ENCODE measurements at regions not wholly inside any gene's neighbourhood (a gene's known extent, or its start where the extent isn't known, plus 50 kb on each side); places are given as distances from the start of the nearest gene placed in this dataset.
"Not testable (repeated sequence)": the region's sequence is repeated elsewhere in the genome, so short reads cannot be mapped to it uniquely, and the experiment has no call there.

GRCh38 chr10:8691498-8692017 lies 637.1 kb downstream of the GATA3 start:
- 90% methylated on average over 5 of the region's 5 CpGs for WGBS
- Histone ChIP-seq H3K36me3 (ENCODE audit: control insufficient read depth in 2 of 2, insufficient read depth in 2 of 2, low read length in 1 of 2) (no peaks in the 10 kb centered on the region), H3K27ac (ENCODE audit: low read depth in 1 of 2, low read length in 1 of 2) (no peak overlapping the region), H3K4me3 (ENCODE audit: low read length in 2 of 2) (no peak overlapping the region), H3K27me3 (ENCODE audit: control insufficient read depth in 2 of 2, insufficient read depth in 1 of 2, low read length in 1 of 2) (no peaks in the 10 kb centered on the region), H3K9me3 (ENCODE audit: control insufficient read depth in 2 of 2, insufficient read depth in 1 of 2, low read length in 1 of 2) (no peaks in the 10 kb centered on the region), H3K4me1 (ENCODE audit: control insufficient read depth in 2 of 2, insufficient read depth in 2 of 2, low read length in 2 of 2) (no peaks in the 10 kb centered on the region)
- no peak for DNase-seq (ENCODE audit: low read depth in 6 of 9, low spot score in 9 of 9)

- not testable (repeated sequence) for H3K4me3 ChIP-seq (ENCODE audit: low read length in 2 of 2); DNase-seq (ENCODE audit: low read depth in 6 of 9, low spot score in 9 of 9); H3K27ac ChIP-seq (ENCODE audit: low read depth in 1 of 2, low read length in 1 of 2); H3K4me1 ChIP-seq (ENCODE audit: control insufficient read depth in 2 of 2, insufficient read depth in 2 of 2, low read length in 2 of 2); H3K9me3 ChIP-seq (ENCODE audit: control insufficient read depth in 2 of 2, insufficient read depth in 1 of 2, low read length in 1 of 2); H3K36me3 ChIP-seq (ENCODE audit: control insufficient read depth in 2 of 2, insufficient read depth in 2 of 2, low read length in 1 of 2); H3K27me3 ChIP-seq (ENCODE audit: control insufficient read depth in 2 of 2, insufficient read depth in 1 of 2, low read length in 1 of 2)
- WGBS = 95% methylated on average over 2 of the region's 2 CpGs
These were observed 639.1 kb downstream of the GATA3 start for GRCh38 chr10:8693635-8694034.

GRCh38 chr10:8696746-8697145 lies 642.3 kb downstream of the GATA3 start:
- 91% methylated on average over 6 of the region's 6 CpGs for WGBS
- H3K4me3 ChIP-seq (ENCODE audit: low read length in 2 of 2) = no peak overlapping the region
- no peak overlapping the region for H3K27ac ChIP-seq (ENCODE audit: low read depth in 1 of 2, low read length in 1 of 2)
- no peaks in the 10 kb centered on the region for H3K4me1 ChIP-seq (ENCODE audit: control insufficient read depth in 2 of 2, insufficient read depth in 2 of 2, low read length in 2 of 2)
- no peak for DNase-seq (ENCODE audit: low read depth in 6 of 9, low spot score in 9 of 9)
- no peaks in the 10 kb centered on the region for H3K9me3 ChIP-seq (ENCODE audit: control insufficient read depth in 2 of 2, insufficient read depth in 1 of 2, low read length in 1 of 2)
- H3K36me3 ChIP-seq (ENCODE audit: control insufficient read depth in 2 of 2, insufficient read depth in 2 of 2, low read length in 1 of 2) = no peaks in the 10 kb centered on the region
- no peaks in the 10 kb centered on the region for H3K27me3 ChIP-seq (ENCODE audit: control insufficient read depth in 2 of 2, insufficient read depth in 1 of 2, low read length in 1 of 2)

GRCh38 chr10:8700689-8701088 lies 646.2 kb downstream of the GATA3 start:
- Histone ChIP-seq H3K4me3 (ENCODE audit: low read length in 2 of 2) (no peak overlapping the region), H3K27me3 (ENCODE audit: control insufficient read depth in 2 of 2, insufficient read depth in 1 of 2, low read length in 1 of 2) (no peaks in the 10 kb centered on the region), H3K4me1 (ENCODE audit: control insufficient read depth in 2 of 2, insufficient read depth in 2 of 2, low read length in 2 of 2) (no peaks in the 10 kb centered on the region), H3K36me3 (ENCODE audit: control insufficient read depth in 2 of 2, insufficient read depth in 2 of 2, low read length in 1 of 2) (no peaks in the 10 kb centered on the region), H3K27ac (ENCODE audit: low read depth in 1 of 2, low read length in 1 of 2) (no peak overlapping the region), H3K9me3 (ENCODE audit: control insufficient read depth in 2 of 2, insufficient read depth in 1 of 2, low read length in 1 of 2) (no peaks in the 10 kb centered on the region)
- DNase-seq (ENCODE audit: low read depth in 6 of 9, low spot score in 9 of 9) = no peak

- H3K27ac ChIP-seq (ENCODE audit: low read depth in 1 of 2, low read length in 1 of 2) = no peak overlapping the region
- H3K27me3 ChIP-seq (ENCODE audit: control insufficient read depth in 2 of 2, insufficient read depth in 1 of 2, low read length in 1 of 2) = no peaks in the 10 kb centered on the region
- H3K4me1 ChIP-seq (ENCODE audit: control insufficient read depth in 2 of 2, insufficient read depth in 2 of 2, low read length in 2 of 2) = no peaks in the 10 kb centered on the region
- H3K4me3 ChIP-seq (ENCODE audit: low read length in 2 of 2) = no peak overlapping the region
- no peaks in the 10 kb centered on the region for H3K9me3 ChIP-seq (ENCODE audit: control insufficient read depth in 2 of 2, insufficient read depth in 1 of 2, low read length in 1 of 2)
- no peaks in the 10 kb centered on the region for H3K36me3 ChIP-seq (ENCODE audit: control insufficient read depth in 2 of 2, insufficient read depth in 2 of 2, low read length in 1 of 2)
- no peak for DNase-seq (ENCODE audit: low read depth in 6 of 9, low spot score in 9 of 9)
- WGBS = 97% methylated on average over 4 of the region's 4 CpGs
These were observed 647.7 kb downstream of the GATA3 start for GRCh38 chr10:8702181-8702580.

GRCh38 chr10:8705415-8705814 lies 650.9 kb downstream of the GATA3 start:
- 92% methylated on average over 3 of the region's 3 CpGs for whole genome bisulfite sequencing
- DNase-seq (ENCODE audit: low read depth in 6 of 9, low spot score in 9 of 9) = no peak
- H3K4me1 ChIP-seq (ENCODE audit: control insufficient read depth in 2 of 2, insufficient read depth in 2 of 2, low read length in 2 of 2) = no peaks in the 10 kb centered on the region
- no peak overlapping the region for H3K4me3 ChIP-seq (ENCODE audit: low read length in 2 of 2)
- no peak overlapping the region for H3K27ac ChIP-seq (ENCODE audit: low read depth in 1 of 2, low read length in 1 of 2)
- H3K27me3 ChIP-seq (ENCODE audit: control insufficient read depth in 2 of 2, insufficient read depth in 1 of 2, low read length in 1 of 2) = no peaks in the 10 kb centered on the region
- H3K36me3 ChIP-seq (ENCODE audit: control insufficient read depth in 2 of 2, insufficient read depth in 2 of 2, low read length in 1 of 2) = no peaks in the 10 kb centered on the region
- H3K9me3 ChIP-seq (ENCODE audit: control insufficient read depth in 2 of 2, insufficient read depth in 1 of 2, low read length in 1 of 2) = no peaks in the 10 kb centered on the region

GRCh38 chr10:8712656-8713055 lies 658.2 kb downstream of the GATA3 start:
- Histone ChIP-seq H3K4me1 (ENCODE audit: control insufficient read depth in 2 of 2, insufficient read depth in 2 of 2, low read length in 2 of 2) (no peaks in the 10 kb centered on the region), H3K9me3 (ENCODE audit: control insufficient read depth in 2 of 2, insufficient read depth in 1 of 2, low read length in 1 of 2) (no peaks in the 10 kb centered on the region), H3K4me3 (ENCODE audit: low read length in 2 of 2) (no peak overlapping the region), H3K36me3 (ENCODE audit: control insufficient read depth in 2 of 2, insufficient read depth in 2 of 2, low read length in 1 of 2) (no peaks in the 10 kb centered on the region), H3K27me3 (ENCODE audit: control insufficient read depth in 2 of 2, insufficient read depth in 1 of 2, low read length in 1 of 2) (no peaks in the 10 kb centered on the region), H3K27ac (ENCODE audit: low read depth in 1 of 2, low read length in 1 of 2) (no peak overlapping the region)
- 95% methylated on average over 4 of the region's 4 CpGs for WGBS
- no peak for DNase-seq (ENCODE audit: low read depth in 6 of 9, low spot score in 9 of 9)

GRCh38 chr10:8719971-8720370 lies 665.5 kb downstream of the GATA3 start:
- Histone ChIP-seq H3K9me3 (ENCODE audit: control insufficient read depth in 2 of 2, insufficient read depth in 1 of 2, low read length in 1 of 2) (peaks cover 1 to 5% of the 10 kb centered on the region in 2 donors), H3K4me3 (ENCODE audit: low read length in 2 of 2) (no peak overlapping the region), H3K27ac (ENCODE audit: low read depth in 1 of 2, low read length in 1 of 2) (no peak overlapping the region), H3K27me3 (ENCODE audit: control insufficient read depth in 2 of 2, insufficient read depth in 1 of 2, low read length in 1 of 2) (no peaks in the 10 kb centered on the region), H3K4me1 (ENCODE audit: control insufficient read depth in 2 of 2, insufficient read depth in 2 of 2, low read length in 2 of 2) (no peaks in the 10 kb centered on the region), H3K36me3 (ENCODE audit: control insufficient read depth in 2 of 2, insufficient read depth in 2 of 2, low read length in 1 of 2) (no peaks in the 10 kb centered on the region)
- WGBS = 96% methylated on average over 4 of the region's 4 CpGs
- DNase-seq (ENCODE audit: low read depth in 6 of 9, low spot score in 9 of 9) = no peak

GRCh38 chr10:8721650-8722049 lies 667.2 kb downstream of the GATA3 start:
- Histone ChIP-seq H3K9me3 (ENCODE audit: control insufficient read depth in 2 of 2, insufficient read depth in 1 of 2, low read length in 1 of 2) (peaks cover 1 to 5% of the 10 kb centered on the region in 2 donors), H3K4me1 (ENCODE audit: control insufficient read depth in 2 of 2, insufficient read depth in 2 of 2, low read length in 2 of 2) (no peaks in the 10 kb centered on the region), H3K4me3 (ENCODE audit: low read length in 2 of 2) (no peak overlapping the region), H3K27me3 (ENCODE audit: control insufficient read depth in 2 of 2, insufficient read depth in 1 of 2, low read length in 1 of 2) (no peaks in the 10 kb centered on the region), H3K27ac (ENCODE audit: low read depth in 1 of 2, low read length in 1 of 2) (no peak overlapping the region), H3K36me3 (ENCODE audit: control insufficient read depth in 2 of 2, insufficient read depth in 2 of 2, low read length in 1 of 2) (no peaks in the 10 kb centered on the region)
- WGBS = 87% methylated on average over 3 of the region's 3 CpGs
- DNase-seq (ENCODE audit: low read depth in 6 of 9, low spot score in 9 of 9) = no peak

- no peaks in the 10 kb centered on the region for H3K36me3 ChIP-seq (ENCODE audit: control insufficient read depth in 2 of 2, insufficient read depth in 2 of 2, low read length in 1 of 2)
- H3K27me3 ChIP-seq (ENCODE audit: control insufficient read depth in 2 of 2, insufficient read depth in 1 of 2, low read length in 1 of 2) = no peaks in the 10 kb centered on the region
- DNase-seq (ENCODE audit: low read depth in 6 of 9, low spot score in 9 of 9) = no peak
- no peak overlapping the region for H3K27ac ChIP-seq (ENCODE audit: low read depth in 1 of 2, low read length in 1 of 2)
- H3K9me3 ChIP-seq (ENCODE audit: control insufficient read depth in 2 of 2, insufficient read depth in 1 of 2, low read length in 1 of 2) = peaks cover 1 to 5% of the 10 kb centered on the region in 2 donors
- 89% methylated on average over 4 of the region's 4 CpGs for WGBS
- H3K4me1 ChIP-seq (ENCODE audit: control insufficient read depth in 2 of 2, insufficient read depth in 2 of 2, low read length in 2 of 2) = no peaks in the 10 kb centered on the region
- no peak overlapping the region for H3K4me3 ChIP-seq (ENCODE audit: low read length in 2 of 2)
These were observed 668.3 kb downstream of the GATA3 start for GRCh38 chr10:8722835-8723234.
